Keratinocyte (primary cell): ENCODE measurements at regions not wholly inside any gene's neighbourhood (a gene's known extent, or its start where the extent isn't known, plus 50 kb on each side); places are given as distances from the start of the nearest gene placed in this dataset.

ENCODE experiments used
- DNase-seq: peaks from one replicate; pipeline ENCODE4 v3.0.0-alpha.2; 2011; ENCODE audit warnings: low read depth, missing footprints, low spot score
- FAIRE-seq: peaks from 2 replicates; lab custom pipeline; 2011; peaks lifted over from hg19 to GRCh38; lab: Jason Lieb, UNC
- H2AFZ ChIP-seq: 2 replicates; pipeline ENCODE4 v1.6.0; 2012; ENCODE audit warnings: low read length, control low read depth, inconsistent platforms; ENCODE audit not compliant: control insufficient read depth
- H3K27ac ChIP-seq: 2 replicates; pipeline ENCODE4 v1.5.1; 2011; ENCODE audit warnings: low read length; ENCODE audit not compliant: control insufficient read depth, insufficient read depth
- H3K27me3 ChIP-seq: 3 replicates; pipeline ENCODE4 v1.6.0; 2011; ENCODE audit warnings: low read length; ENCODE audit not compliant: control insufficient read depth, insufficient read depth; ENCODE audit errors: extremely low read depth
- H3K36me3 ChIP-seq, 2 experiments: 2 replicates in 1 of 2; 3 replicates in 1 of 2; pipeline ENCODE4 v1.5.1; 2011; ENCODE audit warnings: low read length in 2 of 2, mild to moderate bottlenecking in 1 of 2; ENCODE audit not compliant: control insufficient read depth in 2 of 2, insufficient read depth in 2 of 2; ENCODE audit errors: extremely low read depth in 1 of 2
- H3K4me1 ChIP-seq: 3 replicates; pipeline ENCODE4 v1.5.1; 2011; ENCODE audit warnings: low read length; ENCODE audit not compliant: control insufficient read depth, insufficient read depth; ENCODE audit errors: extremely low read depth
- H3K4me2 ChIP-seq: 3 replicates; pipeline ENCODE4 v1.6.0; 2011; ENCODE audit warnings: low read depth, low read length; ENCODE audit not compliant: control insufficient read depth, insufficient read depth; ENCODE audit errors: extremely low read depth
- H3K4me3 ChIP-seq, 3 experiments: fragments of 200-600 bp in 1 of 3; sonication (generic) in 1 of 3; 2 replicates in 2 of 3; 3 replicates in 1 of 3; pipeline ENCODE4 v1.5.1; 2011 to 2016; ENCODE audit warnings: low read length in 3 of 3, mild to moderate bottlenecking in 3 of 3, control low read depth in 2 of 3, inconsistent platforms in 1 of 3, low read depth in 1 of 3, mixed read lengths in 1 of 3, mixed run types in 1 of 3, moderate library complexity in 1 of 3; ENCODE audit not compliant: control insufficient read depth in 2 of 3, insufficient read depth in 2 of 3; ENCODE audit errors: extremely low read depth in 1 of 3
- H3K79me2 ChIP-seq: 2 replicates; pipeline ENCODE4 v1.6.0; 2012; ENCODE audit warnings: low read length; ENCODE audit not compliant: control insufficient read depth, insufficient read depth
- H3K9ac ChIP-seq: 3 replicates; pipeline ENCODE4 v1.6.0; 2011; ENCODE audit warnings: low read length; ENCODE audit not compliant: control insufficient read depth, insufficient read depth; ENCODE audit errors: extremely low read depth
- H3K9me1 ChIP-seq: 3 replicates; pipeline ENCODE4 v1.6.0; 2011; ENCODE audit warnings: low read length; ENCODE audit not compliant: control insufficient read depth, insufficient read depth; ENCODE audit errors: extremely low read depth
- H3K9me3 ChIP-seq: 2 replicates; pipeline ENCODE4 v1.5.1; 2012; ENCODE audit warnings: low read depth, low read length; ENCODE audit not compliant: control insufficient read depth
- H4K20me1 ChIP-seq: 3 replicates; pipeline ENCODE4 v1.6.0; 2011; ENCODE audit warnings: low read length; ENCODE audit not compliant: control insufficient read depth, insufficient read depth; ENCODE audit errors: extremely low read depth
- CTCF ChIP-seq, 3 experiments: IDR thresholded peaks in 1 of 3; conservative IDR thresholded peaks in 1 of 3; optimal IDR thresholded peaks in 1 of 3; 2 replicates in 2 of 3; 3 replicates in 1 of 3; pipeline versions ENCODE3 to v1.5.1; 2011; ENCODE audit warnings: low read length in 3 of 3, mild to moderate bottlenecking in 3 of 3, moderate library complexity in 2 of 3, control low read depth in 1 of 3, inconsistent platforms in 1 of 3; ENCODE audit not compliant: insufficient read depth in 2 of 3; ENCODE audit errors: extremely low read depth in 1 of 3
- EZH2 ChIP-seq: IDR thresholded peaks from one replicate; pipeline ENCODE4 v1.6.1; 2012; ENCODE audit warnings: inconsistent platforms, mild to moderate bottlenecking, low read length, moderate library complexity
- dilution Hi-C: fragments of 300-500 bp; cut with MboI; formaldehyde crosslinking; loops from one replicate; pipeline ENCODE4 v1.7.0; 2020; ENCODE audit warnings: low sequenced_read_pairs; ENCODE audit not compliant: extremely low pct_ligation_motif_present

- Histone ChIP-seq H3K9me3 (no peaks in the 10 kb centered on the region), H3K4me2 (no peak overlapping the region), H2AFZ (no peak overlapping the region), H3K27ac (no peak overlapping the region), H3K79me2 (no peaks in the 10 kb centered on the region), H3K27me3 (no peaks in the 10 kb centered on the region), H3K9me1 (no peaks in the 10 kb centered on the region), H3K4me1 (peaks cover 13% of the 10 kb centered on the region), H3K9ac (no peak overlapping the region), H4K20me1 (no peaks in the 10 kb centered on the region), H3K36me3 (no peaks in the 10 kb centered on the region), H3K4me3 (no peak overlapping the region)
- dilution Hi-C loops = no loop called here
- TF ChIP-seq CTCF (optimal IDR thresholded peaks at IDR 0.05 in 1 of 3, IDR thresholded peaks at IDR 0.05 in 1 of 3, conservative IDR thresholded peaks at IDR 0.05 in 1 of 3; ENCODE audit: extremely low read depth in 1 of 3, insufficient read depth in 2 of 3, low read length in 3 of 3) (no peak), EZH2 (no peak)
- DNase-seq (no peak), FAIRE-seq (no peak)
These were observed 205.7 kb downstream of the ASB1 start for GRCh38 chr2:238632181-238633060.

GRCh38 chr2:238633426-238634328 is 206.9 kb downstream of the ASB1 start:
- no peak overlapping the region for H3K27ac ChIP-seq
- peaks cover 3% of the 10 kb centered on the region for H3K27me3 ChIP-seq
- H3K4me3 ChIP-seq = no peak overlapping the region
- no peaks in the 10 kb centered on the region for H3K9me3 ChIP-seq
- dilution Hi-C loops = no loop called here
- H3K9ac ChIP-seq = no peak overlapping the region
- no peaks in the 10 kb centered on the region for H4K20me1 ChIP-seq
- H3K4me2 ChIP-seq = no peak overlapping the region
- DNase-seq = no peak
- no peak for FAIRE-seq
- TF ChIP-seq CTCF (optimal IDR thresholded peaks at IDR 0.05 in 1 of 3, IDR thresholded peaks at IDR 0.05 in 1 of 3, conservative IDR thresholded peaks at IDR 0.05 in 1 of 3; ENCODE audit: extremely low read depth in 1 of 3, insufficient read depth in 2 of 3, low read length in 3 of 3) (no peak), EZH2 (no peak)
- H3K36me3 ChIP-seq = no peaks in the 10 kb centered on the region
- peaks cover 13% of the 10 kb centered on the region for H3K4me1 ChIP-seq
- no peak overlapping the region for H2AFZ ChIP-seq
- H3K79me2 ChIP-seq = no peaks in the 10 kb centered on the region
- no peaks in the 10 kb centered on the region for H3K9me1 ChIP-seq
